ENCODE measurements at regions not wholly inside any gene's neighbourhood (a gene's known extent, or its start where the extent isn't known, plus 50 kb on each side); places are given as distances from the start of the nearest gene placed in this dataset.
"Not testable (repeated sequence)": the region's sequence is repeated elsewhere in the genome, so short reads cannot be mapped to it uniquely, and the experiment has no call there.

DNA sequence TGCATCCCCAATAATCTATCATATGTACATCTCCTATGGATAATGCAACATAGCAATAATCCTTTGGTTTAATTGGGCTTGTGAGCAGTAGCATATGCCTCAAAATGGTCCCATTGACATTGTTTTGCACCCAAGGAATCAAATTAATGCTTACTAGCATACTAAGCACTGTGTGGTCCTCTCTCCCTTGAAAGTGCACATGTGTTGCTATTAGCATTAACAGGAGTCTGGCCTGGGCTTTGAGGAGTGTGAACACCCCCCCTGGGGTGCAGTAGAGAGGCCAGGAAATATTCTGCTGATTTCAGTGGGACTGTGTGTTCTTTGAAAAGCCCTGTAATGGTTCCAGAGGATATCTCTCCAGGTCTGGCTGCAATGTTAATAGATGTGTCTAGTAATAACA, 1148.4 kb downstream of the VRK1 start:
- DNase-seq (ENCODE audit: low read depth) = no peak

DNA sequence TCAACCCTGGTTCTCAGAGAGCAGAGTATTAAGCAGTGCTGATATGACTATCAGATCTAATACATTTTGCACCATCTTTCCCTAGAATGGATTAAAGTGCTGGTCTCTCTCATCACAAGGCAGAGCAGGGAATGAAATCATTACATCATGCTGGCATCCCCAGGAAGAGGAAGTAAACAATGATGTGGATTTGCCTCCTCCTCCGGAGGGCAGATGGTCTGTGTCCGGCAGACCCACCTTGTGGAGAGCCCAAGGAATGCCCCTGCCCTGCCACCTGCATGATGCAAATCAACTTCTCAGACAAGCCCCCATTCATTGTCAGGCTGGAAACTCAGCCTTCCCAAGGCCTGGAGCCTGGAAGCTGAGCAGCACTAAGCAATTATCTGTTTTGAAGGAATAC, 1149.1 kb downstream of the VRK1 start:
- no peak for DNase-seq (ENCODE audit: low read depth)

DNA sequence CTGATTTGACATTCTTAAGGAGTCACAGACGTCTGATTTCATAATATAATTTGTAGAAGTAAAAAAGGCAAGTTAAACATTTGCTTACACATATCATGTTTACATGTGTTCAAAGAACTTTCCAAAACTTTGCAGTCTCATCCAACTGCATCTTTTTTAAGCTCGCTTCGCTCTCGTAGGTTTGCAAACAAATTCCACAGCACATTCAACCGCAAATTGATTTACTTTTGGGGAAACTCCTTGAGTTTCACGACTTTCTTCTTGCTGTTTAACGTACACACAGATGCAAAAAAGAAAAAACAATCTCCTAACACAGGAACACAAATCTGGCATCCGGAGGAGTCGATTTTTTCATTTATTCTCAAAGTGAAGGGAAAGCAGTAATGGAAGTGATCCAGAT, 1149.5 kb downstream of the VRK1 start:
- no peak for DNase-seq (ENCODE audit: low read depth)

DNA sequence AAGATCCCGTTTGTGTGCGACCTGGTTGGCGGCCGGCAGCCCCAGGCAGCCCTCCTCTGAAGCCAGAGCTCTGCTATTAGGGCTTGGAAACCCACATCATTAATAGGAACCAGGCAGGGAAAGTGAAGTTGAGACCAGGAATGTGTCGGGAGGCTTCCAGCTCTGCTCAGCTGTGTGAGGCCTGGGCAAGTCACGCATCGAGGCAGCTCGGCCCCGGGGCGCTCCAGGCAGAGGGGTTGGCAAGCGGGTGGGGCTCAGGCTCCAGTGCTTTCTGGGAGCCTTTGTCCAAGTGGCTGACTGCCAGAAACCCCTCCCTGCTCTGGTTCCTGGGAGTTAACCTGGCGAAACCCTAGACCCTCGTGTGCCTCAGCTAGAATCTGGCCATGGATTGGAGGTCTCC, 1151.7 kb downstream of the VRK1 start:
- DNase-seq (ENCODE audit: low read depth) = no peak

DNA sequence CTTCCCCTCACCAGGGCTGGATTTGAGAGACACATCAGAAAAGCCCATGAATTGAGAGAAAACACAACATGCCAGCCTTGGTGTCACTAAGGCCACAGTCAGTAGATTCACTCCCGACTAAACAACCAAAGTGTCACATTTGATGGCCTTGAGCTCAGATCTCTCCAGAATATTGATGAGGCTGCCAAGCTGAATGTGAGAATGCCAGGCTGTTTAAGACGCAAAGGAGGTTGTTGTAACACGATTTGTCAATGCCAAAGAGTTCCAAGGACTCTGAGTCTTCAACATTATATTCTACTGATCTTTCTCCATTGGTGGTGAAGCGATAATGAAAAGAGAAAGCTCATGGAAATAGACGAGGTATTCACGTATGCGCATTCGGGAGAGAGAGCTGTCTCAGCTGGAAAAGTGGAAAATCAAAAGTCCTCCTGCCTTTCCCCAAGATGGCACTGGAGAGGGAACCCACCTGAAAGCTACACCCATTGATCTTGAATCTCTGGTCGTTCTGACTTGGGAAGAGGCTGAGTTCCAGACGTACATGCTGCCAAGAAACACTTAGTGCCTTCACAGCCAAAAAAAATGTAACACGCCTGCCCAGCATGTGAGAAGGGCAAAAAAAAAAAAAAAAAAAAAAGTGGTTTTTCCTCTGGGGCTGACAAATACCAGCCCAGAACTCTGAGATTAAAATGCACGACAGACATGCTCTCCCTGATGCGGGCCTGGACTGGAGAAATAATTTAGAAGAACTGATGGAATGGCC, 1159.6 kb downstream of the VRK1 start:
- DNase-seq (ENCODE audit: low read depth) = no peak

DNA sequence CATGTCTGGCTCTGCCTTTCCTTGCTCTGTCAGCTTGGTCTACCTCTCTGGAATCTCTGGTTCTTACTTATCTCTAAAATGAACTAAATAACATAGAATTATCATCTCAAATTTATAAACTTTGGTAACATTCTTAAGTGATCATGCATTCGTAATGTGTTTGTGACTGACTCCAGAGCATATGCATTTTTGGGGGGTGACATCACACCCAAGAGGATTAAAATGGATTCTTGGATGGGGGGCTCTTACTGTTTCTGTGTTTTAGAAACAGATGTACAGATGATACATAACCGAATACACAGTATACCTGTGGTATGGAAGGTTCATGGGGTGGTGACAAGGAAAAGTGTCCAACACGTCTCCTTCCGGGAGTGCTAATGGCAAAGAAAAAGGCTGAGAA, 1162.1 kb downstream of the VRK1 start:
- no peak for DNase-seq (ENCODE audit: low read depth)

DNA sequence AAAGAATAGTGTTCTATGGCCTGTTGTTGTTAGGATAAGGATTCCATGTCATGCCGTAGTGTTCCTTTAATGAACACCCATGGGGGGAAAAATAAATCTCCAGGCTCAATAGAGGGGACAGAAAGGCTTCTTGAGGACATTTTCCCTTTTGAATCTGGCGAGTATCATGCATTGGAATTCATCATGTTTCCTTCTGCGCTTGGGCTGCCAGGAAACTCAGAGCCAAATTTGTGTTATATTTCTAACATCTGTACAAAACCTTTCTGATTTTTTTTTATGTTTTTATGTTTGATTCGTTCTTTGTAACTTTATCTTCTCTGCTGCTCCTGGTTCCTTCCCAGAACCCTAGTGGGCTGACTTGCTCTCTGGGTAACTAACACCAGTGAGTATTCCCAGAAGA, 1163.3 kb downstream of the VRK1 start:
- DNase-seq (ENCODE audit: low read depth) = no peak

DNA sequence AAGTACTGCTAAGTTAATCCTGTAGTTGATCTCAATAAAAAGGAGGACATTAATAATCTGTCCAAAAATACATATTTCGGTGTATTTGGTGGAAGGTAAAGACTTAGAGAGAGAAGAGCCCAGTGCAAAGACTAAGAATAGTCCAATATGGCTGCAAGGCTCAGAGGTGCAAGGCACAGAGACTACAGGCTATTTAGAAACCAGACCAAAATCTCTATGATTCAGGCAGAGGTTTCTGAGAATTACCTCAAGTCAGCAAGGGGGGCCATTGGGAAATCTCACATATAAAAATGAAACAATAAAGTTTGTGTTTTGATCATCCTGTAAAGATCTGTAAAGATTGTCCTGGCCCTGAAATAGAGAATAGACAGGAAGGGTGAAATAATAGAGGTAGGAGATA, 1173.0 kb downstream of the VRK1 start:
- DNase-seq (ENCODE audit: low read depth) = no peak

DNA sequence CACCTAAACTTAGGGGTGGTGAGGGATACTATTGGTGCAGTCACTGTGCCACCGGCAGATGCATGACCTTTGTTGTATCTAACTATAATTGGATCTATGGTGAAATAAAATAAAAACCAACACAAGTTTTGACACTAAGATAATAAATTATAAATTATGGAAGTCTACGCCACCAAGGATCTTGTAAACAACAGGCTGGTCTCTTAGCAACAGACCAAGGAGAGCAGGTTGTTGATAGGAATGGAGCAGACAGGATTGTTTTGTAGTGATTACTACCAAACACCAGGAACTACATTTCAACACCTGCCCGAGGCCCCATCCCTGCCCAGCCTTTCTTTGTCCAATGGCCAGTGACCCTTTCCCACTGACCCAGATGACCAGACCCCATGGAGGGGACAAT, 1178.0 kb downstream of the VRK1 start:
- DNase-seq (ENCODE audit: low read depth) = no peak

DNA sequence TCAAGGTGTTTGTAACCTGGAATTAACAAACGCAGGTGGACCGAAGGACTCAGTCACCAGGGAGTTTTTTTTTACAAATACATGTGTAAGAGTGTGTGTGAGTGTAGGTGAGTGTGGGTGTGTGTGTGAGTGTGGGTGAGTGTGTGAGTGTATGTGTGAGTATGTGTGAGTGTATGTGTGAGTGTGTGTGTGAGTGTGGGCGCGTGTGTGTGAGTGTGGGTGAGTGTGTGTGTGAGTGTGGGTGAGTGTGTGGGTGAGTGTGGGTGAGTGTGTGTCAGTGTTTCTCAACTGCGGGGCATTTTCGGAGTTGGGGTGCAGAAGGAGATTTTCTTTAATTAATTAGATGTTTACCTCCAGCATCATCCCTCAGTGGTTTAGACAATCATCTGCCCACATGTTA, 1178.8 kb downstream of the VRK1 start:
- no peak for DNase-seq (ENCODE audit: low read depth)

DNA sequence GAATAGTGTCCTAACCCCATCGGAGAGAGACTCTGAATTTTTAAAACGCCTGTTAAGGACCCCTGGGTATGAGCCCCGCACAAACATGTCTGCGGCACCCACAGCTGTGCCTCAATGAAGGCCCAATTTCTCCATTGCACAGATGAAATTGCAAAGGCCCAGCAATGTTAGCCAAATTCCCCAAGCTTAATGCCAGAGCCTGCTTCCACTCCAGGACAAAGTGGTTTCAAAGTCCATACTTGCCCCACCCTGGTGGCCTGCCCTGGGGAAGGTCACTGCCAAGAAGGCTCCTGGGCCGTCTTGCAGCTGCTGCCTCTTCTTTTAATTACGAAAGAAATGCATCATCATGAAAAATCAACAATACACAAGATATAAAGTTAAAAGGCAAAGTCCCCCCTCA, 1179.7 kb downstream of the VRK1 start:
- DNase-seq (ENCODE audit: low read depth) = no peak

DNA sequence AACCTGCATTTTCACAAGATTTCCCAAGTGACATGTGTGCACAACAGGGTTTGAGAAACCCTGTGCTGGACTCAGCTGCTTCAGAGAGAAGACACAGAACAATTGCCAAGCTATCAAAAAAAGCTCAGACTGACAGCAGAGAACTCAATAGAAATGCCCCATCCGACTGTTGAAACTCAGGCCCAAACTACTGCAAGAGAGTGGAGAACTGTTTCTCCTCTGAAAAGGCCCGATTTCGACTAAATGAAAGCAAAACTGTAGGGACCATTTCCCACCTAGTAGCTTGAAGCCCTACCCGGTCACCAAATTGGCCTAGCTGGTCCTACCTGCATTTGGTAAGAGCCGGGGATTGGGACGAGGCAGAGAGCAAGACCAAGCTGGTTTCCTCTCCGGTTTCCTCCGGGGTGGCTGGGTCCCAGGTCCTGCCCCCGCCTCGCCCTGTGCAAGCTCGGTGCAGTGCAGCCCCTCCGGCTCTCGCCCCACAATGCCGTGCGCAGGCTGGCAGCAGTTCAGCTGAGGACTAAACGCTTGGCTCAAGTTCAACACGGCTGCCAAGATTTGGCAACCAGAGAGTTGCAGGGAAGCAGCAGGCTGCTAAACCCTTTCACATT, 1180.6 kb downstream of the VRK1 start:
- no peak for DNase-seq (ENCODE audit: low read depth)

DNA sequence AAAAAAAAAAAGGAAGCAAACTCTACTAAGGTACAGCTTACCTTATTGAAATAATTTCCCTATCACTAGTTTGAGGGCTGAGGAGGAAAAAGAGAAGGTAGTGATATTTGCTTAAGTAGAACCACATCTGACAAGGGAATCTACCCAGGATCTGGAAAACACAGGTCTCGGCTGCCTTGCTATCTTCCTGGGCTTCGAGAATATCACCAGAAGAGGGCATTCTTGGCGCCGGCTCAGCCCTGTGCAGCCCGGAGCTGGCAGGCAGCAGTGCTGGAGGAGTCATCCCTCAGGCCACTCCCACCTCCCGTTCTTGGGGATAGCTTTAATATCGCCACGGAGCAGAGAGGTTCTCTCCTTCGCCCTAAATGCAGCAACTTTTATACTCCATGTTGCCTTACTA, 1181.2 kb downstream of the VRK1 start:
- no peak for DNase-seq (ENCODE audit: low read depth)

DNA sequence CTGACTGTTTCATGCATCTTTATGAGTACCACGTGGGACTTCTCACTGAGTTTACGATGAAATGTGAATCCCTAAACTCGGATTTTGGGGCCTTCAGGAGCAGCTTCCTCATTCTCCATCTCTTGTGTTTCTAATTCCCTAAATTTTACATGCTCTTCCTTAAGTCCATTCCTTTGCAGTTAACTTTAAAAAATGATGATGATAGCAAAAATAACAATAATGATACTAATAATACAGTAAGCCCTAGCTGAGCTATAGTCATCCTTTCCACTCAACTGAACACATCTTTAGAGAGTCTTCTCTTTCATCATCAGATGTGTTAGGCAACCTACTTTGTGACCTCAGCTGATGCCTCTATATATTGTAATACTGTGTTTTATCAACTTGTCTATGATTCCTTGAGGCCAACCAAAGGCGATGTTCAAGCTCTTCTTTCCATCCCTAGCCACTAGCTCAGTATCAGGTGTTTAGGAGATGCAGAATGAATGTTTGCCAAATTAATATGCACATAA, 1196.4 kb downstream of the VRK1 start:
- DNase-seq (ENCODE audit: low read depth) = no peak

DNA sequence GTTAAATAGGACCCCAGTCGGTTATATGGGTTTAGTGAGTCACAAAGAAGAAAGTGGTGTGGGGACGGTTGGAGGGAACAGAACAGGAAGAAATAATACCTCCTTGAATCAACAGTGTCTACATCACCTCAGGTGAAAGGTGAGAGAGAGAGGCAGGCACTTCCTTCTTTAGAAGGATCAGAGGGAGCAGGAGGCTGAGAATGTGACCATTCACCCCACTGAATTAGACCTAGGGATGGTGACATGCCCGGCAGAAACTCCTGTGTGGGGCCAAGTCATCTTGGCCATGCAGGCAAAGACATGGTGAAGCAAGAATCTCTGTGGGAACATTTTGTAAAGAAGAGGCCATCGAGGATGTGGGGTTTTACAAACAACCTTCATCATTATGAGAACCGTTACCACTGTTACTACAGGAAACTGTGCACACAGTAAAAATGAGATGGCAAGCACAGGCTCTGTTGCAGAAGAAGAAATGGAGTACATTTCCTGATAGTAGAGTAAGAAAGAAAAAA, 1196.9 kb downstream of the VRK1 start:
- no peak for DNase-seq (ENCODE audit: low read depth)

DNA sequence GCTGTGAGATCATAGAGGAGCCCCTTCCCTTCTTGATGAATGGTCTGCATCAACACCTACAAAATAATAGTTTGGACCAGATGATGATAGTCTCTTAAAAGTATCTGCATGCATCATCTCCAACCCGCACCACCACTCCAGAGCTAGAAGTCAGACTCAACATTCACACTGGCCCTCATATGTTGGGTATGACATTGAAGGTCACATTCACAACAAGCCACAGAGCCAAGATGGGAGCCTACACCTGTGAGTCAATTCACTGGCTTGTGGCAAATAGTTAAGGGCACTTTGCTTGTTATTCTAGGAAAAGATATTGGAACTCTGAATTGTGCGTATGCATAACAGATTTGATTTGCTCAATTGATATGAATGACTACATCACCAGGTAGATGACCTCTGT, 1197.9 kb downstream of the VRK1 start:
- no peak for DNase-seq (ENCODE audit: low read depth)

DNA sequence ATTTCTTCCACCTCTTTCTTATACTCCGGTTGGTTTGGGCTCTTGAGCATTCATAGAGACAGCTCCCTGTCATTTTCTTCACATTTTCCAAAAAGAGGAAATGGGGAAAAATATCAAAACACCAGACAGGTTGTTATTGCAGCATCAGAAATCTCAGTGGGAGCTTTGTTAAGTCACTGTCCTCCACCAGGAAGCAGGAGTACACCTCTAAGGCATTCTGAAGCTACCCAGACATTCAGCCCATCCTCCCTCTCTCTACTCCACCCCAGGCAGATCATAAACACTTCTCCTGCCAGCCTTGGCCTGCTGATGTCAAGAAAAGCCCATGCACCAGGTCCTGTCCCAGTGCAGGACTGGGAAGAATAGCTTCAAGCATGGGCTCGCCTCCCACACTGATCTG, 1198.3 kb downstream of the VRK1 start:
- DNase-seq (ENCODE audit: low read depth) = no peak

DNA sequence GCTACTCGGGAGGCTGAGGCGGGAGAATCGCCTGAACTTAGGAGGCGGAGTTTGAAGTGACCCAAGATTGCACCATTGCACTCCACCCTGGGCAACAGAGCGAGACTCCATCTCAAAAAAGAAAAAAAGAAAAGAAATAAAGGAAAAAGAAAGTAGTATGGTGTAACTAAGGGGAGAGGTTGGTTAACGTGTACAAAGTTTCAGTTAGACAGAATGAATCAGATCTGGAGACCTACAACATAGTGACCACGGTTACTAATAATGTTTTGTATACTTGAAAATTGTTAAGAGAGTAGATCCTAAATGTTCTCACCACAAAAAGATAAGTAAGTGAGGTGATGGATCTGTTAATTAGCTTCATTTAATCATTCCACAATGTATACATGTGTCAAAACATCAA, 1208.8 kb downstream of the VRK1 start:
- DNase-seq (ENCODE audit: low read depth) = no peak

DNA sequence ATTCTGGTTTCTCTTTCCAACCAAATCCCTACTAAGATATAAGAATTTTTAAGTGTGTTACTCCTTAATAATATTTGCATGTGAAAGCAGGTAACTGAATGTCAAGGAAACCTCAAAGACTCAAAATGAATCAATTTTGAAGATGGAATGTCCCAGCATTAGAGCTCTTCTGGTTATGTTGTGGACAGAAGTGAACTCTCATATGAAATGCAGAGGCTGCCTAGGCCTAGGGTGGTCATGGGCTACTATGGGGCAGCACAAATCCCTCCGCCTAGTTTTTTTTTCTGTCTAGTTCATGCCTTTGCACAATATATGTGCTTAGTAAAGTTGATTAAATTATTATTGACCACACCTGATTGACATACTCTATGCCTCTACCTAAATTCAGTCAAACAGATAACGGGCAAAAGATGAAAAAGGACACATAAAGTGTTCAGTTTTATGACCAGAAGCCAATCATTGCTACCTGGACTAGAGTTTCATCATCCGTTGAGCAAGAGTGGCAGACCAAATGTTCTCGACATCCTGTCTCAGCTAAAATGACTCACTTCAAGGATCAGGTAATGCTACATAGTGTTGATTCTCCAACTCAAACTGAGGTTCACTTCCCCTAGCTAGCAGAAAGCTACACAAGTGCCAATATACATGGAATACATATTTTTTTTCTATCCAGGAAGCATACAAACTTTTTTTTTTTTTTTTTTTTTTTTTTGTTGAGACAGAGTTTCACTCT, 1211.4 kb downstream of the VRK1 start:
- no peak for DNase-seq (ENCODE audit: low read depth)

DNA sequence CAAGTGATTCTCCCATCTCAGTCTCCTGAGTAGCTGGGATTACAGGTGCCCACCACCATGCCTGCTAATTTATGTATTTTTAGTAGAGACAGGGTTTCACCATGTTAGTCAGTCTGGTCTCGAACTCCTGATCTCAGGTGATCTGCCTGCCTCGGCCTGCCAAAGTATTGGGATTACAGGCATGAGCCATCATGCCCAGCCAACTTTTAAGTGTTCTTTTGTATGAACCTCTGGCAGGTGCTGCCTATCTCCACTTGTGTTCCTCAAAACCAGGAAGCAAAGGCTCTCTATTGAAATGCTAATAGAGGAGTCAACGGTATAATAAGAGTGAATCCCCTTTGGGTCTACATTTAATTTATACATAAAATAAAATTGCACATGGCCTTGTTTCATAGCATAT, 1212.0 kb downstream of the VRK1 start:
- not testable (repeated sequence) for DNase-seq (ENCODE audit: low read depth)

DNA sequence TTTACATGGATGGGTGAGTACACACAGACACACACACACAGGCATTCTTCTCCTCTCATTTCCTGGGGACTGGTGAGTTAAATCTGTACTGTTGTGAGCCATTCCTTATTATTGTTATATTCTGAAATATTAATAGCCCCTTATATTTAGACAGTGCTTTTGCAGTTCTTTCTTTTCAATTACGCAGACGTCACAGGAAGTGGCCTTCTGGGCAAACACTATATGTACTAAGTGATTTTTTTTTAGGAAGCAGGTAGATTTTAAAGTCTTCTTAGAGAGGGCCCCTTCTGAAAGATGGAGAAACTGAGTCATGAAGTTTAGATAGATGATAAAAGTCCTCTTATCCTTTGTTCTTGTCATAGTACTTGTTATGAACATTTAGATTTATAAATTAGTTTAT, 1213.6 kb downstream of the VRK1 start:
- no peak for DNase-seq (ENCODE audit: low read depth)

DNA sequence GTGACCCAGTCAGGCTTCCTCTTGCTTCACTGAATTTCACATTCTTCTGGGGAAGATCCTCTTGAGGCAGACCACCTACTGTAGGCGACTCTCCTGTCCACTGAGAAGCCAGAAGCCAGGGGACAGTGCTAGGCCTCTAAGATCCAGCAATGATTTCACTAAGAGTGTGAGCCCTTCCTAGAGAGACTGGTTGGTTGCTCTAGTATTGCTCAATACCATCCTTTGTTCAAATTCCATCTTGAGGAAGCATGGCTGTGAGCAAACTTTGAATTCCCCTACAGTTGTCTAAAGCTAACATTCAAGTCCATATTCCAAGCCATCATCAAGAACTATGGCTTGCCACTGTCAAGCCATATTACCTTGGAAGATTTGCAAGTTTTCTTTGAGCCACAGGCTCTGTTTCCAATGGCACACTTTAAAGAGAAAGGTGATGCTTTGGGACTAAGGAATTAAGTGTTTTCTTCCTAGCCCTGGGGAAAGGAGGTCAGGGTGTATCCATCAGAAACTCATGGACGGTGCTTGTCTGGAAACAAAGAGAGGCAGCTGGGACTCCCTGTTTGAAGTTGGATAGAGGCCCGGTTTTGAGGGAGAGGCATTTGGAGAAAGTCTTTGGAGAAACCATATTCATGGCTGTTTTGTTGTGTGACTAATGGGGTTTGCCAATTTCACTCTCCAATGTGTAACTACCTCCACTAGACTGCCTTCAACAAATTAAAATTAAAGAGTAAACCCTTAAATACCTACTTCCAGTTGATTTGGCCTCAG, 1217.9 kb downstream of the VRK1 start:
- no peak for DNase-seq (ENCODE audit: low read depth)

Data from GM04503 (cell line).